ENCODE measurements at regions not wholly inside any gene's neighbourhood (a gene's known extent, or its start where the extent isn't known, plus 50 kb on each side); places are given as distances from the start of the nearest gene placed in this dataset.
A peak's percentile ranks its signal among the peaks of the same experiment; 100 is the strongest.

GRCh38 chr19:29882719-29883105 is 59.3 kb upstream of the URI1 start (continued):
- TF ChIP-seq USF1 (CRISPR knock-in tag; IDR thresholded peaks at IDR 0.05), result no peak
- TF ChIP-seq, protein P1, sequence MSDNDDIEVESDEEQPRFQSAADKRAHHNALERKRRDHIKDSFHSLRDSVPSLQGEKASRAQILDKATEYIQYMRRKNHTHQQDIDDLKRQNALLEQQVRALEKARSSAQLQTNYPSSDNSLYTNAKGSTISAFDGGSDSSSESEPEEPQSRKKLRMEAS (CRISPR knock-in tag; IDR thresholded peaks at IDR 0.05), result 0 out of 2 replicates have a peak, but pooled peaks have one; percentile 13
- TF ChIP-seq SOX15 (CRISPR knock-in tag; IDR thresholded peaks at IDR 0.05), result no peak
- TF ChIP-seq MYBL2 (CRISPR knock-in tag; IDR thresholded peaks at IDR 0.05), result no peak

DNA sequence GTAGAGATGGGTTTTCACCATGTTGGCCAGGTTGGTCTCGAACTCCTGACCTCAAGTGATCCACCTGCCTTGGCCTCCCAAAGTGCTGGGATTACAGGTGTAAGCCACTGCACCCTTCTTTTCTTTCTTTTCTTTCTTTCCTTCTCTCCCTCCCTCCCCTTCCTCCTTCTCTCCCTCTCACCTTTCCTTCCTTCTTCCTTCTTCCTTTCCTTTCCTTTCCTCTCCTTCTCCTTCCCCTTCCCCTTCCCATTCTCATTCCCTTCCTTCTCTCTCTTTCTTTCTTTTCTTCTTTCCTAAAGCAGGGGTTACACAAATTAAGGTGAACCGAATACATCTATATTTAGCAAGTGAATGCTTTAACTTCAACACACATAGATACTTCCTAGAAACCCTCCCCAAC is 58.0 kb upstream of the URI1 start:
- CTCF ChIA-PET, result interaction anchor here (0.7 to 2.7 kb wide), 7 partner anchors 10 to 154 kb away, joined by 3 to 24 read pairs (median 9); no protein-coding TSS in a partner anchor

More for the DNA sequence above, 58.0 kb upstream of the URI1 start:
- H3K27ac Mint-ChIP-seq, result no peak overlapping the region
- ATAC-seq (no peak), DNase-seq (ENCODE audit: low spot score) (no peak)
- peaks cover under 1% of the 10 kb centered on the region; the same call in 1 of the 2 replicates for H3K9me3 Mint-ChIP-seq
- peaks cover 22% of the 10 kb centered on the region for H3K4me1 Mint-ChIP-seq
- no peak for TF ChIP-seq KAT7 (CRISPR knock-in tag; IDR thresholded peaks at IDR 0.05; ENCODE audit: borderline replicate concordance)
- TF ChIP-seq E2F1 (CRISPR knock-in tag; IDR thresholded peaks at IDR 0.05), result no peak
- no peak for TF ChIP-seq MXD4 (CRISPR knock-in tag; IDR thresholded peaks at IDR 0.05; ENCODE audit: borderline replicate concordance)
- no peak for TF ChIP-seq OVOL2 (CRISPR knock-in tag; IDR thresholded peaks at IDR 0.05; ENCODE audit: borderline replicate concordance)
- TF ChIP-seq ESRRA (CRISPR knock-in tag; IDR thresholded peaks at IDR 0.05; ENCODE audit: borderline replicate concordance), result no peak
- TF ChIP-seq TP53 (CRISPR knock-in tag; IDR thresholded peaks at IDR 0.05), result no peak
- no peak for TF ChIP-seq GTF2I (CRISPR knock-in tag; conservative IDR thresholded peaks at IDR 0.05)
- no peak for TF ChIP-seq ZNF396 (CRISPR knock-in tag; IDR thresholded peaks at IDR 0.05; ENCODE audit: borderline replicate concordance)
- TF ChIP-seq, protein P1 (CRISPR knock-in tag; IDR thresholded peaks at IDR 0.05), result no peak
- TF ChIP-seq, protein P2, sequence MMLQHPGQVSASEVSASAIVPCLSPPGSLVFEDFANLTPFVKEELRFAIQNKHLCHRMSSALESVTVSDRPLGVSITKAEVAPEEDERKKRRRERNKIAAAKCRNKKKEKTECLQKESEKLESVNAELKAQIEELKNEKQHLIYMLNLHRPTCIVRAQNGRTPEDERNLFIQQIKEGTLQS (CRISPR knock-in tag; conservative IDR thresholded peaks at IDR 0.05), result no peak
- TF ChIP-seq FOXP1 (CRISPR knock-in tag; IDR thresholded peaks at IDR 0.05; ENCODE audit: borderline replicate concordance), result no peak
- no peak for TF ChIP-seq HMGXB4 (CRISPR knock-in tag; IDR thresholded peaks at IDR 0.05)
- TF ChIP-seq, protein P3, sequence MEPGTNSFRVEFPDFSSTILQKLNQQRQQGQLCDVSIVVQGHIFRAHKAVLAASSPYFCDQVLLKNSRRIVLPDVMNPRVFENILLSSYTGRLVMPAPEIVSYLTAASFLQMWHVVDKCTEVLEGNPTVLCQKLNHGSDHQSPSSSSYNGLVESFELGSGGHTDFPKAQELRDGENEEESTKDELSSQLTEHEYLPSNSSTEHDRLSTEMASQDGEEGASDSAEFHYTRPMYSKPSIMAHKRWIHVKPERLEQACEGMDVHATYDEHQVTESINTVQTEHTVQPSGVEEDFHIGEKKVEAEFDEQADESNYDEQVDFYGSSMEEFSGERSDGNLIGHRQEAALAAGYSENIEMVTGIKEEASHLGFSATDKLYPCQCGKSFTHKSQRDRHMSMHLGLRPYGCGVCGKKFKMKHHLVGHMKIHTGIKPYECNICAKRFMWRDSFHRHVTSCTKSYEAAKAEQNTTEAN (CRISPR knock-in tag; IDR thresholded peaks at IDR 0.05), result no peak
- no peak for TF ChIP-seq NFYB (CRISPR knock-in tag; conservative IDR thresholded peaks at IDR 0.05; ENCODE audit: low read depth)
- TF ChIP-seq MLX (CRISPR knock-in tag; IDR thresholded peaks at IDR 0.05), result no peak
- TF ChIP-seq JUN (CRISPR knock-in tag; IDR thresholded peaks at IDR 0.05), result no peak
- no peak for TF ChIP-seq ZNF532 (CRISPR knock-in tag; IDR thresholded peaks at IDR 0.05; ENCODE audit: borderline replicate concordance)
- TF ChIP-seq FOXJ3 (CRISPR knock-in tag; IDR thresholded peaks at IDR 0.05; ENCODE audit: borderline replicate concordance), result no peak
- TF ChIP-seq NR2C2 (CRISPR knock-in tag; IDR thresholded peaks at IDR 0.05), result no peak
- H3K36me3 Mint-ChIP-seq, result no peaks in the 10 kb centered on the region
- H3K27me3 Mint-ChIP-seq (ENCODE audit: low read depth), result no peaks in the 10 kb centered on the region
- no peak overlapping the region for H3K4me3 Mint-ChIP-seq
- POLR2A ChIA-PET, result no interaction called here

Measured in WTC11 (cell line).